HepG2 (cell line): ENCODE measurements at regions not wholly inside any gene's neighbourhood (a gene's known extent, or its start where the extent isn't known, plus 50 kb on each side); places are given as distances from the start of the nearest gene placed in this dataset.
A peak's percentile ranks its signal among the peaks of the same experiment; 100 is the strongest.
"Not testable (repeated sequence)": the region's sequence is repeated elsewhere in the genome, so short reads cannot be mapped to it uniquely, and the experiment has no call there.

Experiments used
- ARNT2 ChIP-seq: sonication (generic); formaldehyde crosslinking; IDR thresholded peaks from 2 replicates; pipeline ENCODE4 v1.8.0; 2022; ENCODE audit warnings: mild to moderate bottlenecking, low read depth, missing genetic modification reagents, moderate library complexity
- GATAD2A ChIP-seq: IDR thresholded peaks from 2 replicates; pipeline ENCODE4 v1.6.1; 2016
- KDM2A ChIP-seq: sonication (generic); formaldehyde crosslinking; IDR thresholded peaks from 2 replicates; pipeline ENCODE4 v1.4.0; 2020; ENCODE audit warnings: low read depth, missing genetic modification reagents, borderline replicate concordance
- LCORL ChIP-seq, 2 experiments: fragments of 450-650 bp in 1 of 2; sonication (generic) in 1 of 2; formaldehyde crosslinking in 1 of 2; IDR thresholded peaks; 2 replicates each; pipeline versions ENCODE4 v1.5.0 to v1.6.1; 2017 to 2020; ENCODE audit warnings: antibody characterized with exemption in 1 of 2, missing genetic modification reagents in 1 of 2
- NFKB2 ChIP-seq: sonication (generic); formaldehyde crosslinking; IDR thresholded peaks from 2 replicates; pipeline ENCODE4 v1.4.0; 2020; ENCODE audit warnings: missing genetic modification reagents, borderline replicate concordance
- RXRA ChIP-seq: sonication (generic); formaldehyde crosslinking; IDR thresholded peaks from 2 replicates; pipeline ENCODE4 v1.5.1; 2020; ENCODE audit warnings: missing genetic modification reagents
- SAP130 ChIP-seq: IDR thresholded peaks from 2 replicates; pipeline ENCODE4 v1.6.1; 2016; ENCODE audit warnings: low read depth
- SMC3 ChIP-seq: IDR thresholded peaks from 2 replicates; pipeline ENCODE4 v1.6.1; 2011; ENCODE audit warnings: low read length, improper control_type of control experiment
- THAP11 ChIP-seq: IDR thresholded peaks from 2 replicates; pipeline ENCODE4 v1.6.1; 2016; ENCODE audit warnings: missing biosample characterization, missing genetic modification reagents
- ZNF143 ChIP-seq: sonication (generic); formaldehyde crosslinking; IDR thresholded peaks from 2 replicates; pipeline ENCODE4 v1.4.0; 2020; ENCODE audit warnings: missing genetic modification reagents
- ZNF431 ChIP-seq: sonication (generic); formaldehyde crosslinking; IDR thresholded peaks from 2 replicates; pipeline ENCODE4 v1.9.0; 2022; ENCODE audit warnings: missing genetic modification reagents, low read depth, mild to moderate bottlenecking, borderline replicate concordance
- ZNF556 ChIP-seq: sonication (generic); formaldehyde crosslinking; IDR thresholded peaks from 2 replicates; pipeline ENCODE4 v1.4.0; 2020; ENCODE audit warnings: mild to moderate bottlenecking, missing genetic modification reagents, borderline replicate concordance
- ZNF614 ChIP-seq: IDR thresholded peaks from 2 replicates; pipeline ENCODE4 v1.6.1; 2018; ENCODE audit warnings: missing biosample characterization, missing genetic modification reagents, inconsistent platforms, borderline replicate concordance
- TF ChIP-seq, protein P1 (sequence below): sonication (generic); formaldehyde crosslinking; IDR thresholded peaks from 2 replicates; pipeline ENCODE4 v1.5.1; 2020; ENCODE audit warnings: mild to moderate bottlenecking, missing genetic modification reagents, moderate library complexity
- TF ChIP-seq, protein P2 (sequence below): sonication (generic); formaldehyde crosslinking; IDR thresholded peaks from 2 replicates; pipeline ENCODE4; 2020; ENCODE audit warnings: missing genetic modification reagents, mild to moderate bottlenecking, borderline replicate concordance
- TF ChIP-seq, protein P3 (sequence below): sonication (generic); formaldehyde crosslinking; IDR thresholded peaks from 2 replicates; pipeline ENCODE4 v1.4.0; 2020; ENCODE audit warnings: mild to moderate bottlenecking, missing genetic modification reagents
- TF ChIP-seq, protein P4 (sequence below): IDR thresholded peaks from 2 replicates; pipeline ENCODE4 v1.6.1; 2016; ENCODE audit warnings: missing compliant biosample characterization, missing genetic modification reagents, borderline replicate concordance

DNA sequence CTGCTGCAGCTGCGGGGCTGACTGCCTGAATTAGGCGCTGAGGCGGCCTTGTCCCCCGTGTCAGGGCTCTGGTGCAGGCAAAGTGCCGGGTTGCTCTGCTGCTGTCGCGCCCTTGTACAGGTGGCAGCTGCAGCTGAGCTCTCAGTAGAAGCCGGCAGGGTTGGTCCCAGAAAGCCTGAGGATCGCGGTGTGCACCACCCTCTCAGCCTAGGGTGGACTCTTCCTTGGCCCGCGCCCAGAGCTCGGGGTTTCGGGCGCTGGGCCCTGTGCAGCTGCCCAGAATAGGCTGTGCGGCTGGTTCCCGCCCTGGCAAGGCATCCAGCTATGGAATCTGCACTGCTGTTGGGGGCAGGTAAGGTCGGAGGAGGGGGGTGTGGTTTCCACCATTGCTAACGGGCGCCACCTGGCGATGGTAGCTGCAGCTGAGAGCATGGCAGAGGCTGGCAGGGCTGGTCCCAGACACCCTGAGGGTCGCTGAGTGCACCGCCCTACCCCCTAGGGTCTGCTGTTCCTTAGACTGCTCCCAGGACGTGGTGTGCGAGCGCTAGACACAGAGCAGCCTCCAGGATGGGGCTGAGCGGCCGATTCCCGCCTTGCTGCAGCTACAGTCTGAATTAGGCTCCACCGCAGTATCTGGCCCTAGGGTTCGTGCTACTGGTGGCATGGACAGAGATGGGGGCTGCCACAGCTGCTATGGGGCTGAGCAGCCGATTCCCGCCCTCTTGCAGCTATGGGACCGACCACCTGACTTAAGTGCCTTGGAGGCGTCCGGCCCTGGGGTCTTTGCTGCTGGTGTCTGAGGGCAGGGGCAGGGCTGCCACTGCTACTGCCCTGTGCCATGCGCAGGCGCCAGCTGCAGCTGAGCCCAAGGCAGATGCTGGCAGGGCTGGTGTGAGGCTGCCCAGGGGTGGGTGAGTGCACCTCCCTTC, 145.0 kb downstream of the CCDC74A start (continued):
- 0 out of 2 replicates have a peak, but pooled peaks have one; percentile 19 for TF ChIP-seq ZNF143 (CRISPR knock-in tag)
- TF ChIP-seq, protein P1, sequence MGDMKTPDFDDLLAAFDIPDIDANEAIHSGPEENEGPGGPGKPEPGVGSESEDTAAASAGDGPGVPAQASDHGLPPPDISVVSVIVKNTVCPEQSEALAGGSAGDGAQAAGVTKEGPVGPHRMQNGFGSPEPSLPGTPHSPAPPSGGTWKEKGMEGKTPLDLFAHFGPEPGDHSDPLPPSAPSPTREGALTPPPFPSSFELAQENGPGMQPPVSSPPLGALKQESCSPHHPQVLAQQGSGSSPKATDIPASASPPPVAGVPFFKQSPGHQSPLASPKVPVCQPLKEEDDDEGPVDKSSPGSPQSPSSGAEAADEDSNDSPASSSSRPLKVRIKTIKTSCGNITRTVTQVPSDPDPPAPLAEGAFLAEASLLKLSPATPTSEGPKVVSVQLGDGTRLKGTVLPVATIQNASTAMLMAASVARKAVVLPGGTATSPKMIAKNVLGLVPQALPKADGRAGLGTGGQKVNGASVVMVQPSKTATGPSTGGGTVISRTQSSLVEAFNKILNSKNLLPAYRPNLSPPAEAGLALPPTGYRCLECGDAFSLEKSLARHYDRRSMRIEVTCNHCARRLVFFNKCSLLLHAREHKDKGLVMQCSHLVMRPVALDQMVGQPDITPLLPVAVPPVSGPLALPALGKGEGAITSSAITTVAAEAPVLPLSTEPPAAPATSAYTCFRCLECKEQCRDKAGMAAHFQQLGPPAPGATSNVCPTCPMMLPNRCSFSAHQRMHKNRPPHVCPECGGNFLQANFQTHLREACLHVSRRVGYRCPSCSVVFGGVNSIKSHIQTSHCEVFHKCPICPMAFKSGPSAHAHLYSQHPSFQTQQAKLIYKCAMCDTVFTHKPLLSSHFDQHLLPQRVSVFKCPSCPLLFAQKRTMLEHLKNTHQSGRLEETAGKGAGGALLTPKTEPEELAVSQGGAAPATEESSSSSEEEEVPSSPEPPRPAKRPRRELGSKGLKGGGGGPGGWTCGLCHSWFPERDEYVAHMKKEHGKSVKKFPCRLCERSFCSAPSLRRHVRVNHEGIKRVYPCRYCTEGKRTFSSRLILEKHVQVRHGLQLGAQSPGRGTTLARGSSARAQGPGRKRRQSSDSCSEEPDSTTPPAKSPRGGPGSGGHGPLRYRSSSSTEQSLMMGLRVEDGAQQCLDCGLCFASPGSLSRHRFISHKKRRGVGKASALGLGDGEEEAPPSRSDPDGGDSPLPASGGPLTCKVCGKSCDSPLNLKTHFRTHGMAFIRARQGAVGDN (CRISPR knock-in tag), result peak; percentile 34; the same call in 1 of the 2 replicates
- 0 out of 2 replicates have a peak, but pooled peaks have one; percentile 2 for TF ChIP-seq KDM2A (CRISPR knock-in tag)
- TF ChIP-seq, protein P2, sequence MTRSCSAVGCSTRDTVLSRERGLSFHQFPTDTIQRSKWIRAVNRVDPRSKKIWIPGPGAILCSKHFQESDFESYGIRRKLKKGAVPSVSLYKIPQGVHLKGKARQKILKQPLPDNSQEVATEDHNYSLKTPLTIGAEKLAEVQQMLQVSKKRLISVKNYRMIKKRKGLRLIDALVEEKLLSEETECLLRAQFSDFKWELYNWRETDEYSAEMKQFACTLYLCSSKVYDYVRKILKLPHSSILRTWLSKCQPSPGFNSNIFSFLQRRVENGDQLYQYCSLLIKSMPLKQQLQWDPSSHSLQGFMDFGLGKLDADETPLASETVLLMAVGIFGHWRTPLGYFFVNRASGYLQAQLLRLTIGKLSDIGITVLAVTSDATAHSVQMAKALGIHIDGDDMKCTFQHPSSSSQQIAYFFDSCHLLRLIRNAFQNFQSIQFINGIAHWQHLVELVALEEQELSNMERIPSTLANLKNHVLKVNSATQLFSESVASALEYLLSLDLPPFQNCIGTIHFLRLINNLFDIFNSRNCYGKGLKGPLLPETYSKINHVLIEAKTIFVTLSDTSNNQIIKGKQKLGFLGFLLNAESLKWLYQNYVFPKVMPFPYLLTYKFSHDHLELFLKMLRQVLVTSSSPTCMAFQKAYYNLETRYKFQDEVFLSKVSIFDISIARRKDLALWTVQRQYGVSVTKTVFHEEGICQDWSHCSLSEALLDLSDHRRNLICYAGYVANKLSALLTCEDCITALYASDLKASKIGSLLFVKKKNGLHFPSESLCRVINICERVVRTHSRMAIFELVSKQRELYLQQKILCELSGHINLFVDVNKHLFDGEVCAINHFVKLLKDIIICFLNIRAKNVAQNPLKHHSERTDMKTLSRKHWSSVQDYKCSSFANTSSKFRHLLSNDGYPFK, result peak; percentile 51; the same call in 1 of the 2 replicates
- TF ChIP-seq, protein P3, sequence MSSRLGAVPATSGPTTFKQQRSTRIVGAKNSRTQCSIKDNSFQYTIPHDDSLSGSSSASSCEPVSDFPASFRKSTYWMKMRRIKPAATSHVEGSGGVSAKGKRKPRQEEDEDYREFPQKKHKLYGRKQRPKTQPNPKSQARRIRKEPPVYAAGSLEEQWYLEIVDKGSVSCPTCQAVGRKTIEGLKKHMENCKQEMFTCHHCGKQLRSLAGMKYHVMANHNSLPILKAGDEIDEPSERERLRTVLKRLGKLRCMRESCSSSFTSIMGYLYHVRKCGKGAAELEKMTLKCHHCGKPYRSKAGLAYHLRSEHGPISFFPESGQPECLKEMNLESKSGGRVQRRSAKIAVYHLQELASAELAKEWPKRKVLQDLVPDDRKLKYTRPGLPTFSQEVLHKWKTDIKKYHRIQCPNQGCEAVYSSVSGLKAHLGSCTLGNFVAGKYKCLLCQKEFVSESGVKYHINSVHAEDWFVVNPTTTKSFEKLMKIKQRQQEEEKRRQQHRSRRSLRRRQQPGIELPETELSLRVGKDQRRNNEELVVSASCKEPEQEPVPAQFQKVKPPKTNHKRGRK (CRISPR knock-in tag), result peak; percentile 67; the same call in 1 of the 2 replicates
- TF ChIP-seq LCORL (IDR thresholded peaks at IDR 0.05), result not testable (repeated sequence)
- TF ChIP-seq LCORL (CRISPR knock-in tag; IDR thresholded peaks at IDR 0.05), result peak; percentile 44; the same call in 1 of the 2 replicates
- peak; percentile 14; the same call in 1 of the 2 replicates for TF ChIP-seq ZNF614 (CRISPR knock-in tag)
- peak; percentile 39 for TF ChIP-seq SMC3
- TF ChIP-seq ZNF556 (CRISPR knock-in tag), result 0 out of 2 replicates have a peak, but pooled peaks have one; percentile 30
- TF ChIP-seq SAP130, result 0 out of 2 replicates have a peak, but pooled peaks have one; percentile 21
- TF ChIP-seq NFKB2 (CRISPR knock-in tag), result 0 out of 2 replicates have a peak, but pooled peaks have one; percentile 49
- 0 out of 2 replicates have a peak, but pooled peaks have one; percentile 14 for TF ChIP-seq THAP11 (CRISPR knock-in tag)
- TF ChIP-seq GATAD2A (CRISPR knock-in tag), result 0 out of 2 replicates have a peak, but pooled peaks have one; percentile 25
- TF ChIP-seq ZNF431 (CRISPR knock-in tag), result 0 out of 2 replicates have a peak, but pooled peaks have one; percentile 32
- TF ChIP-seq ARNT2 (CRISPR knock-in tag), result 0 out of 2 replicates have a peak, but pooled peaks have one; percentile 56
- TF ChIP-seq, protein P4, sequence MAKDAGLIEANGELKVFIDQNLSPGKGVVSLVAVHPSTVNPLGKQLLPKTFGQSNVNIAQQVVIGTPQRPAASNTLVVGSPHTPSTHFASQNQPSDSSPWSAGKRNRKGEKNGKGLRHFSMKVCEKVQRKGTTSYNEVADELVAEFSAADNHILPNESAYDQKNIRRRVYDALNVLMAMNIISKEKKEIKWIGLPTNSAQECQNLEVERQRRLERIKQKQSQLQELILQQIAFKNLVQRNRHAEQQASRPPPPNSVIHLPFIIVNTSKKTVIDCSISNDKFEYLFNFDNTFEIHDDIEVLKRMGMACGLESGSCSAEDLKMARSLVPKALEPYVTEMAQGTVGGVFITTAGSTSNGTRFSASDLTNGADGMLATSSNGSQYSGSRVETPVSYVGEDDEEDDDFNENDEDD, result peak; percentile 29; the same call in 1 of the 2 replicates
- TF ChIP-seq RXRA (CRISPR knock-in tag), result peak; percentile 96
